HG03066 (cell line): ENCODE measurements at regions not wholly inside any gene's neighbourhood (a gene's known extent, or its start where the extent isn't known, plus 50 kb on each side); places are given as distances from the start of the nearest gene placed in this dataset.
"Not testable (repeated sequence)": the region's sequence is repeated elsewhere in the genome, so short reads cannot be mapped to it uniquely, and the experiment has no call there.

Experiments used
- ATAC-seq: cut with Tn5 transposase; IDR thresholded peaks from one replicate; pipeline ENCODE4 v1.9.1; 2021; ENCODE audit warnings: low read depth; ENCODE audit not compliant: unreplicated experiment

DNA sequence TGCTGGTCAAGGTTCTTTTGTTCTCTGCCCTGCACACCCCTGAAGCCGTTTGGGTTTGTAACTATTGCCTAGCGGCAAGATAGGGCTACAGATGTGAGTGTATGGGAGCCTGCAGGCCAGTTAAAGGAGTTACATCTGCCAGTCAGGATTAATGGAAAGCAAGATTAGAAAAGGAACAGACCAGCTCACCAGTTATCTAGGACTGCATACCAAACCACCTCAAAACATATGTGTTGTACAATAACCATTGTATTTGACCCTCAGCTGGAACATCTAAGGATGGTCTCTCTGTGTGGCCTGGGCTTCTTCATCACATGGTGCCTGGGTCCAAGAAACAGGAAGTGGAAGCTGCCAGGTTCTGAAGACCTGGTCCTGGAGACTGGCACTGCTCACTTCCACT lies 52.5 kb upstream of the FBXO28 start:
- no peak for ATAC-seq

DNA sequence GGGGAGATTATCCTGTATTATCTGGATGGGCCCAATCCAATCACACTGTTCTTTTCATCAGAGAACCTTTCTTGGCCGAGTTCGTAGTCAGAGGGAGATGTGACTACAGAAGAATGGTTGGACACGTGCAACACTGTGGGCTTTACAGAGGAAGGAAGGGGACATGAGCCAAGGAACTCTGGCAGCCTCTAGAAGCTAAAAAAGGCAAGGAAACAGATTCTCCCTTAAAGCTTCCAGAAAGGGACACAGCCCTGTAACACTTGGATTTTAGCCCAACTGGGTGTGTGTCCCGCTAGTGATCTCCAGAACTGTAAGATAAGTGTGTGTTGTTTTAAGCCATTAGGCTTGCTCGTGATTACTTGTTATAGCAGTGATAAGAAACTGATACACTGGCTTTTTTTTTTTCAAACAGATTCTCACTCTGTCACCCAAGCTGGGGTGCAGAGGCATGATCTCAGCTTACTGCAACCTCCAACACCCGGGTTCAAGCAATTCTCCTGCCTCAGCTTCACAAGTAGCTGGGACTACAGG lies 53.9 kb upstream of the FBXO28 start:
- no peak for ATAC-seq

DNA sequence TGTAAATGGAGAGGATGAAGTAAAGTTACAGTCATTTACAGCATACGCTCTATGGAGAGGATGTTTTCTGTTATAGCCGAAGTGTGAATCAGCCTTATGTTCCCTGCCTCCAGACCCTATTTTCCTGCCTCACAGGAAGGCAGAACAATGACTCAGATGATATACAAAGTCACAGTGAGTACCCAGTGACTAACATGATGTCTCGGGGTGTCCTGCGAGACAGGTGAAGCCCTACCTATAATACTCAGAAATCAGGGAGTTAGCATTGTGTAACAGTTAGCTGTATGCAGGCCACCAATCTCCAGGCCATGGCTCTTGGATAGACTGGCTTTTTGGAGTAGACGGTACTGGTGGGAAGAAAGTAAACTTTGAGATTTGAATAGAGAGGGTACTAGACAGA lies 55.6 kb upstream of the FBXO28 start:
- no peak for ATAC-seq

- ATAC-seq = no peak
These were observed 56.3 kb upstream of the FBXO28 start for GRCh38 chr1:224057461-224058199.

- no peak for ATAC-seq
These were observed 59.3 kb upstream of the FBXO28 start for GRCh38 chr1:224054611-224055010.

DNA sequence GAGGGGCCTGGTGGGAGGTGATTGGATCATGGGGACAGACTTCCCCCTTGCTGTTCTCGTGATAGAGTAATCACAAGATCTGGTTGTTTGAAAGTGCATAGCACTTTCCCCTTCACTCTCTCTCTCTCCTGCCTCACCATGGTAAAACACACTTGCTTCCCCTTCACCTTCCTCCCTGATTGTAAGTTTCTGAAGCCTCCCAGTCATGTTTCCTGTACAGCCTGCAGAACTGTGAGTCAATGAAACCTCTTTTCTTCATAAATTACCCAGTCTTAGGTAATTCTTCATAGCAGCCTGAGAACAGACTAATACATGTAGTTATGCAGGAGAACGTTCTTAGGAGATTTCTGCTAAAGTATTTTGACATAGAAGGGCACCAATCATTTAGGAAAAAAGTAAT lies 59.9 kb upstream of the FBXO28 start:
- no peak for ATAC-seq

DNA sequence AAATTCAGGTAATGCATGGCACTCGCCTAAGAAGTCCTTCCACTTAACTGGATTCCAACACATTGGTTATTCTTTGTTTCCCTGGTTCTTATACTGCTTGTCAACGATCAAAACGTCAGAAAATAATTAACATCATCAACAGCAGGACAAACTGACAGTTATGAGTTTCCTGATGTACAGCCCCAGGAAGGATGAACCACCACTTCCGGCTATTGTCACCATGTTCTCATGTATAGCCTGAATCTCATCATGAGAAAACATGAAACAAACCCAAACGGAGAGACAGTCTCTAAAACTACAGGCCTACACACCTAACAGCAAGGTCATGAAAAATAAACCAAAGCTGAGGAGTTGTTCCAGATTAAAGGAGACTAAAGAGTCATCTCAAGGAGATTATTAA lies 60.5 kb upstream of the FBXO28 start:
- ATAC-seq = no peak

- no peak for ATAC-seq
These were observed 61.1 kb upstream of the FBXO28 start for GRCh38 chr1:224052772-224053171.

- not testable (repeated sequence) for ATAC-seq
These were observed 62.1 kb upstream of the FBXO28 start for GRCh38 chr1:224051782-224052181.

- ATAC-seq = no peak
These were observed 62.9 kb upstream of the FBXO28 start for GRCh38 chr1:224051086-224051406.

DNA sequence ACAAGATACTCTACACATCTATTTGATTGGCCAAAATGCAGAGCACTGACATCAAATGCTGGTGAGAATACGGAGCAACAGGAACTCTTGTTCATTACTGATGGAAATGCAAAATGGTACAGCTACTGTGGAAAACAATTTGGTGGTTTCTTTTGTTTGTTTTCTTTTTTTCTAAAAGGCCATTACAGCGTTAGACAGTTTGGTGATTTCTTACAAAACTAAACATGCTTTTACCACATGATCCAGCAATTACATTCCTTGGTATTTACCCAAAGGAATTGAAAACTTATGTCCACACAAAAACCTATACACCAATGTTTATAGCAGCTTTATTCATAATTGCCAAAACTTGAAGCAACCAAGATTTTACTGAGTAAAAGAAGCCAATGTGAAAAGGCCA lies 66.4 kb upstream of the FBXO28 start:
- no peak for ATAC-seq

DNA sequence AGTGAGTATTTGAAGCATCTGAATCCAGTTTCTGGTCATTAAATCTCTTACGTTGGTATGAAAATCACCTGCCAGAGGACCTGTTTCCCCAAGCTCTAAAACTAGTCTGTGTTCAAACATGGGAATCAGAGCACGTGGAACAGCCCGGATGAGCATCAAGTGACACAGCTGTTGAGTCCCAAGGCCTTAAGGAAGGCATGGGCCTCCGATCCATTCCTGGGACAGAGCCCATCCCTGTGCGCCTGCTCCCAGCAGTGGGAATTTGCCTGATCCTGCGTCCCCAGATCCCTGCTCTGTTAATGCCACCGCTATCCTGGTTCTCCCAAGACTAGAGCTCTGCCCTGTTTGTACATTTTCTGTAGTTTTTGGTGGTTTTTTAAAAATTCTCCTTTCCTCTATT lies 68.4 kb upstream of the FBXO28 start:
- no peak for ATAC-seq

GRCh38 chr1:224044420-224044819 lies 69.5 kb upstream of the FBXO28 start:
- no peak for ATAC-seq

DNA sequence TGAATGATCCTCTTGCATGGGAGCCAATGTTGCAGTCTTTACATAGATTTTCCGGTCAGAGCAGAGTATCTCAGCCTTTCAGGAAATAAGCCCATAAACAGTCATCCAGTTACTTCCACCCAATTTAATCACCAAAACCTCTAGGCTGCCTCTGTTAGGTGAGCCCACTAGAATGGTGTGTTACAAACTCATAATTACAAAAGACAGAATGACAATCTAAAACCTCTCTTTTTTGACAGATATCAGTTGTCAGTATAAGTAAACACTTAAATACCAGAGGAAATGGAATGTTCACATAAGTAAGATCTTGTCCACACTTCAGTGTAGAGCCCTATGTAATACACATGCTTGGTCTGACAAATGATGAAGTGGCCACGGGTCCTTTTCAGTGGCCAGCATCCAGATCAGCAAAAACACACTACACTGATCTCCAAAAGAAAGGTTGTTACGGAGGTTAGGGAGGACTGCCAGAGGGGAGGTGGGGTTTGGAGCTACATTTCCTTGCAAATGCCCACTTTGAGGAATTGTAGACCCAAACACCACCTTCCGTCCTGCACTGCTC lies 71.3 kb upstream of the FBXO28 start:
- no peak for ATAC-seq

DNA sequence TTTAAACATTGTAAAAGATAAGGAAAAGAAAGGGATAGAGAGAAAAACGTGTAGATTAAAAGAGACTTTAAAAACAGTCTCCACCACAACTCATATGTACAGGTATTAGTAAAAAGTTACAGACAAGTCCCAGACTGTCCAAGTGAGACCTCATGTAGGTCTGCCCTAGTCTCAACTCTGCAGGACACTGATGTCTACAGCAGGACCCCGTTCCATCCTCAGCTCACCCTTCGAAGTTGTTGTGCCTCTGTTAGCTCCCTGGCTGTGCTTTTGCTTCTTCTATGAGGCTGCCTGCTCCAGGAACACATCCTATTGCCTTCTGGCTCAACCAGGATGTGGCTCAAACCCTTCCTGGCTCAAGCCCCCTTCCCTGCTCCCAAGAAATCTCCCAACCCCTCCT lies 72.9 kb upstream of the FBXO28 start:
- no peak for ATAC-seq

GRCh38 chr1:224040423-224040822 lies 73.5 kb upstream of the FBXO28 start:
- not testable (repeated sequence) for ATAC-seq

- not testable (repeated sequence) for ATAC-seq
These were observed 73.9 kb upstream of the FBXO28 start for GRCh38 chr1:224040006-224040405.

DNA sequence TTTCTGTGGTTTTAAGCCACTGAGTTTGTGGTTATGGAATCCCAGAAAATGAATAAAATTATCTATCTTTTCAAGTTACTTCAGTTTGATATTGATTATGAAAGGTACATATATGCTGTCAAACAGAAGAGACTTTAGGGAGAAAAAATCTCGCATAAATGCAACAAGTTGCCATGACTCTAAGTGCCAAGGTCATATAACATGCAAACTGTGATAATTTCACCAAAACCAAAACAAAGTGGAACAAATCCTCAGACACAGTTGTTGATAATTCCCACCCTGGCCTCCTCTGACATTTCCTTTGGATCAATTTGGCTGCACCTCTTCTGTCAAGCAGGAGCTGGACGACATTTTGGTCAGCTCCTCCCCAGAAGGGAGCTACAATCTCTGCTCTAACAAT lies 75.1 kb upstream of the FBXO28 start:
- not testable (repeated sequence) for ATAC-seq

GRCh38 chr1:224037362-224037761 lies 76.5 kb upstream of the FBXO28 start:
- ATAC-seq = not testable (repeated sequence)

DNA sequence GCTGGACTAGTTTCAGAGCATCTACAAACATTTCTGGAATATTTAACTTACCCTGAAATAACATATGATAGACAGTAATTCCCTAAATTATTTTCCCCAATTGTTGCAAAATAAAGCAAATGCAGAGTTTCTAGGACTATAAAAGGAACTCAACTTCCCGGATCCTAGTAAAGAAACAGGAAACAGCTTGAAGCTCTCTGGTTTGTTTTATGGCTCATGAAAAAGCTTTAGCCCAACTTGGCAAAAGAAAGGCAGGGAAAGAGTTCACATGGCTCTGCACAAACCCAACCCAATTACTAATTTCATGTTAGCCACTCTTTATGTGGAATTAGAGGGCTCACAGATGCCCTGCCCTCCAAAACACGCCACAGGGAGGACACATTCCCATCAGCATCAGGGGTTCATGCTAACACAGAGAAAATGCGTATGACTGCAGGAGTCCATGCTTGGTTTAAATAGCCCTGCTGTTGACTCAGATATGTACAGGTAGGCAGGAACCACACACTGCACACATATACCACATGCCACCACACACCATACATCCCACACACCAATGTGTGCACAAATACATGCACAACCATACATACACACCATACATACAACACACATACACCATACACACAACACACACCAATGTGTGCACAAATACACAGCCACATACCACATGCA lies 81.2 kb upstream of the FBXO28 start:
- not testable (repeated sequence) for ATAC-seq

GRCh38 chr1:224031986-224032385 lies 81.9 kb upstream of the FBXO28 start:
- not testable (repeated sequence) for ATAC-seq

- ATAC-seq = not testable (repeated sequence)
These were observed 83.7 kb upstream of the FBXO28 start for GRCh38 chr1:224030257-224030656.
